GM21717 (cell line): ENCODE measurements at regions not wholly inside any gene's neighbourhood (a gene's known extent, or its start where the extent isn't known, plus 50 kb on each side); places are given as distances from the start of the nearest gene placed in this dataset.
"Not testable (repeated sequence)": the region's sequence is repeated elsewhere in the genome, so short reads cannot be mapped to it uniquely, and the experiment has no call there.

Source experiments
- ATAC-seq: cut with Tn5 transposase; IDR thresholded peaks from one replicate; pipeline ENCODE4 v1.9.1; 2021; ENCODE audit warnings: mild to moderate bottlenecking, moderate library complexity; ENCODE audit not compliant: unreplicated experiment

DNA sequence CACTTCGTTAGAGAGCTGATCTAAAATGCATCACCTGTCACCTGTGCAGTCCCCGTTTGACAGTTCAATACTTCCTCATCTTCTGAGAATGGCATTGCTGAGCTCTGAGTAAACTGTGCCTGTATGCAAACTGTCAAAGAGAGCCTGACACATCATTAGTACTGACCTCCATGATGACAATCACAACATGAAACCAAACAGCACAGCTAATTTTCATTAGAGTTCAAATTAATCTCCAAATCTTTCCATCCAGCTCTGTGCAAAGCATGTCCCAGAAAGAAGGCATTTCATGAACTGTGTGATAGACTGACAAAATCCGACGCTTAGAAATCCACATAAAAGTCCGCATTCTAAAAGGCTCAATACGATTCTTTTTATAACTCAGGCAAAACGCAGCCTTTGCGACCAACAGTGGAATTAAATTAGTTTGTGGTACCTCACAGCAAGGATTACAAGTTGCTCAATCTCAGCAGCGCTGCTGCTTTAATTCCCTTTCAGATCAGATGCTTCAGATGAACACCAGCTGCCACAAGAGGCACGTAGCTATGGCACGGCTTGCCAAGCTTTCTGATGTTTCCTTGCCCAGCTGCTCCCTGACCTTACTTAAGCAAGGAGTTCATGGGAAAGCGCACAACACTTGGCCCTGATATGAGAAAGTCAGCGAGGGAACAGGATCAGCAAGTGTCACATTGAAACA lies 765.5 kb upstream of the PRMT6 start:
- no peak for ATAC-seq

DNA sequence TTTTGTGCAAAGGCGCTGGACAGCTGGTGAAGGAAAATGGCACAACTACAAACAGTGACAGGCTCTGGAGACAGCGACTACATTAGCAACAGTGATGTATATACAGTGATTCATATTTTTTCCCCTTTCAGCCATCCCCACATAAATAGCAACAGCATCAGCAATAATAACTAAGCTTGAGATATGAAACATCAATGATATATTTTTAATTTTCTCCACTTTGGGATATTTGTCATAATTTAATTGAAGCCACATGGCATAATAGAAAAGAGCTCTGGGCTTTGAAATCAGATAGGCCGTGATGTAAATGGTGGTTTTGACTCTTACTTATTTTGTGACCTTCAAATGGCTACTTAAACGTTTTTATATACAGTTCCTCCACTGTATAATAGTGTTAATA lies 764.3 kb upstream of the PRMT6 start:
- ATAC-seq: no peak

DNA sequence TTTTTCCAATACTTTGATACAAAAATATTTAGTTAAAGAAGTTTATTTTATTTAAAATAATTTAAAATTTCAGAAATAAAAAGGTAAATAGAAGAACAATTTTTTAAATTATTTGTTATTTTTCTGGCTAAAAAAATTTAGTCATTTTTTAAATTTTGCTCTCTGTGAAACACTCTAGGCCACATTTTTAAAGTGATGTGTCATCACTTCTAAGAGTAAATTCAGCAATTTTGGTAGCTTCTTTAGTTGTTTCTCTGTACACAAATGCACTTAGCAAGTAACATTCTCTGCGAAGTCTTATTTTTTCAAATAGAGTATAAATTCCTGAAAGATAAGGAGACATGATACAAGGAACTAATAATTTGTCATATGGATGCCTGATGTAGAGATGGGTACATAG lies 760.0 kb upstream of the PRMT6 start:
- no peak for ATAC-seq

- no peak for ATAC-seq
Observed at GRCh38 chr1:106304106-106304505, 752.4 kb upstream of the PRMT6 start.

DNA sequence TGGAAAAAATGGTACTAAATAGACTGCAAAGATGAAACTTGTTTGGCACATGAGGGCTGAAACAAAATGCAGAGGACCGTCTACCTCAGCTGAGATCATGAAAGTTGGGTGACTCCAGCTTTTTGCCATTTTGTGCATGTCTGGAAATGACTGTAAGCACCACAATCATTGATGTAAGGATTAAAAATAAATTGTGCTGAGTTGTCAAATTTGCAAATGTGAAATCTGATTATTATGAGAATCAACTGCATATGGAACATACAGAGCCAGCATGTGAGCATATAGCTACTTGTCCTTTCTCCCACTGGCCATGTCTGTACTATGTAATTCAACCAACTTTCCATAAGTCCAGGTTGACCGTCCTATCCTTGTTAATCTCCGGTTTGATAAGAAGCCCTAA lies 736.9 kb upstream of the PRMT6 start:
- ATAC-seq: no peak

GRCh38 chr1:106325600-106325999 lies 730.9 kb upstream of the PRMT6 start:
- no peak for ATAC-seq

- ATAC-seq: no peak
Observed at GRCh38 chr1:106344494-106344893, 712.0 kb upstream of the PRMT6 start.

GRCh38 chr1:106360252-106360651 lies 696.2 kb upstream of the PRMT6 start:
- no peak for ATAC-seq

- ATAC-seq: no peak
Observed at GRCh38 chr1:106366627-106367319, 689.7 kb upstream of the PRMT6 start.

DNA sequence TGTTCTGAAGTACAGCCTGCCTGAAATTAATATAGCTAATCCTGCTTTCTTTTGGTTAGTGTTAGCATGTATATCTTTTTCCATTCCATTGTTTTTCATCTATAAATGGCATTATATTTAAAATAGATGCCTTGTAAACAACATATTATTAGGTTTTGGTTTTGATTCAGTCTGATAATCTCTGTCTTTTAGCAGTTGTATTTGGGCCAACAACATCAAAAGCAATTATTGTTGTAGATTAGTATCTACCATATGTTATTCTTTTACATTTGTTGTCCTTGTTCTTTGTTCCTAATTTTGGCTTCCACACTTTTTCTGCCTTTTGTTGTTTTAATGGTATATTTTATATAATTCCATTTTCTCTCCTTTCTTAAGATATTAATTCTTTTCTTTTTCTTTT lies 678.2 kb upstream of the PRMT6 start:
- ATAC-seq: no peak

DNA sequence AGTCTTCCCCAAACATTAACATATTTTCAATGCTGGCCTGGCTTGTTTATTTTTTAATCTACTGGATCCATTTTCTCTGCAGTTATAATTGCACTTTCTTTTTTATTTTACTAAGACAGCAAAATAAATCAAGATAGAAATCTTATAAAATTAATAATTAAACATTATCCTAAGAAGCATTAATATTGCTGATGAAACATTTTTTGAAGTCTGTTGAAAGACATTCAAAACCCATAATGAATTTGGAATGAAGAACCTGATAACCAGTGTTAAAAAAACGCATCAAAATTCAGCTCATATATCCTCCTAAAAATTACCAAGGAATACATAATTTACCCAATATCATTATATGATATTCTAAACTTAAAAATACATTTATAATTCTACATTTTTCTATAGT lies 675.7 kb upstream of the PRMT6 start:
- no peak for ATAC-seq

GRCh38 chr1:106389160-106389559 lies 667.3 kb upstream of the PRMT6 start:
- not testable (repeated sequence) for ATAC-seq

GRCh38 chr1:106393046-106393445 lies 663.4 kb upstream of the PRMT6 start:
- no peak for ATAC-seq

- no peak for ATAC-seq
Observed at GRCh38 chr1:106396020-106396419, 660.5 kb upstream of the PRMT6 start.

DNA sequence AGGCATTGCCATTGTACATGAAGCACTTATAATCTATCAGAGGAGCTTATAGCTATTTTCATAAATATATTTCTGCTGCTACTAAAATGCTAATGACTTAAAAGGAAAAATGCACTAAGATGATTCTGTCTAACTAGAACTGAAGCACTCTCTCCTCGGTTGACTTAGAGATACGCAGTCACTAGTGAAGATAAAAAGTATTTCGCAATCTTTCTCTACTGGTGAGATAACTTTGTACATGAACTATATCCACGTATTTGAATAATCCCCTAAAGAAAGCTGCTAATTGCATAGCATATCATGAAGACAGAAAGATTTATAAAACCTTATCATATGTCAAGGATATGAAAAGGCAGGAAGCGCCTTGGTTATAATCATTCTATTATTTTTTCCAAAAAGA lies 658.1 kb upstream of the PRMT6 start:
- ATAC-seq: no peak

DNA sequence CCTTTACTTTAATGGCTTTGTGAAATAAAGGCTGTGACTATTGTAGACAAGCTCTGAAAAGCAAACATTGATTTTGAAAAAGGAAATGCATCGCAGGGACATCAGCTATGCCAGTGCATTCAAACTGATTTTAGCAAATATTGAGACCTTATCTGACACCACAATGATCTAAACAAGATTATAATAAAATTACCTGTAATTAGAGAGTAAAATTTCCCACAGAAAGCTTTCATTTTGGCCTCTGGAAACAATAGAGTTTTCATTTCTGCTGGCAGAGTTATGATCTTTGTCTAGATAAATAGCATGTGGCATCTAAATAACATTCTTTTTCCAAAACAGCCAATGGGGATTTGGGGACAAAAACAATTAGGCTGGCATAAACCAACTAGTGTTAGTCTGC lies 650.4 kb upstream of the PRMT6 start:
- ATAC-seq: no peak

DNA sequence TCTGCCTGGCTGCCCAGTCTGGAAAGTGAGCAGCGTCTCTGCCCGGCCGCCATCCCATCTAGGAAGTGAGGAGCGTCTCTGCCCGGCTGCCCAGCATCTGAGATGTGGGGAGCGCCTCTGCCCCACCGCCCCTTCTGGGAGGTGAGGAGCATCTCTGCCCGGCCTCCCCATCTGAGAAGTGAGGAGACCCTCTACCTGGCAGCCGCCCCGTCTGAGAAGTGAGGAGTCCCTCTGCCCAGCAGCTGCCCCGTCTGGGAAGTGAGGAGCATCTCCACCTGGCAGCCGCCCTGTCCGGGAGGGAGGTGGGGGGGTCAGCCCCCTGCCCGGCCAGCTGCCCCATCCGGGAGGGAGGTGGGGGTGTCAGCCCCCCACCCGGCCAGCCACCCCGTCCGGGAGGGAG lies 644.2 kb upstream of the PRMT6 start:
- not testable (repeated sequence) for ATAC-seq

- no peak for ATAC-seq
Observed at GRCh38 chr1:106435269-106435668, 621.2 kb upstream of the PRMT6 start.

DNA sequence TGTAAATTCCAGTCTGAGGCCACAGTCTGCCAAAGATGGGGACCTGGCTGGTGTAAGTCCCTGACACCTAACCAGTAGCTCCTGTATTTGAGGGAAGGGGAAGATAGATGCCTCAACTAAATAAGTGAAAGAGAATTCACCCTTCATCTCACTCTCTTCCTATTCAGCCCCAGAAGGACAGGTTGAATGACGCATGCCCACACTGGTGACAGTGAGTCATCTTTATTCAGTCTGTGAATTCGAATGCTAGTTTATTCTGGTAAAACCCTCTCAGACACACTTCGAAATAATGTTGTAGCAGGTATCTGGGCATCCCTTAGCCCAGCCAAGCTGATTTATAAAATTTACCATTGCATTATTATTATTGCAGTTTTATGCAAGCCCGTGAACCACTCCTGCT lies 617.0 kb upstream of the PRMT6 start:
- no peak for ATAC-seq

DNA sequence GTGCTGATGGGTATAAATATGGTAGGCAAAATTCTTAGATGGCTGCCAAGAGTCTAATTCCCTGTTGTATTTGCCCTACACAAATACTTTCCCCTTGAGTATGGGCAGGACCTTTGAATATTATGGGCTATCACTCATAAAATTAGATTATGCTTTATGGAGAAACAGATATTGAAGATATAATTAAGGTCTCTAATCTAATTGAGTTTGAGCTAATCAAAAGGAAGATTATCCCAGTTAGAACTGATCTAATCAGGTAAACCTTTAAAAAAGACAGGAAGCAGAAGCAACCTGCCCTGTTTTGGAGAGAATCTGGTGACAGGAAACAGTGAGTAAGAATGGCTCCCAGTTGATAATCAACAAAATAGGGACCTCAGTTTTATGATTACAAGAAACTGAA lies 609.0 kb upstream of the PRMT6 start:
- no peak for ATAC-seq

- no peak for ATAC-seq
Observed at GRCh38 chr1:106456832-106457231, 599.6 kb upstream of the PRMT6 start.

GRCh38 chr1:106457368-106457767 lies 599.1 kb upstream of the PRMT6 start:
- no peak for ATAC-seq

DNA sequence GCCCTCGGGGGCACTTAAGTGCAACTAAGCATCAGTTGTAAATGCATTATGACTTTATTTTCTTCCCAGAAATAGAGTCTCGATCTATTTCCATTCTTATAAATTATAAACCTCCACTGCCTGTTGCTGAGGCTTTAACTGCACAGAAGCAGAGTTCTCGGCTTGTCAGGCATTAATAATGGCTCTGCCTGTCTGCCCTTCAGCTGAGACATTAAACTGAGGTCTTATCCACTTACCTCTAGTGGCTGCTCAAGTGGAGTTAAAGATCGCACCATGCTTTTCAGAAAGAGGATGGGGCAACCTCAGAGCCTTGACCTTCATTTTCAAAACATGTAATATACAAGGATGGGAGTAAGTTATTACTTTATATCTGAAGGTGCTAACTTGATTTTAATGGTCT lies 597.6 kb upstream of the PRMT6 start:
- ATAC-seq: no peak
